ENCODE measurements at regions not wholly inside any gene's neighbourhood (a gene's known extent, or its start where the extent isn't known, plus 50 kb on each side); places are given as distances from the start of the nearest gene placed in this dataset.

DNA sequence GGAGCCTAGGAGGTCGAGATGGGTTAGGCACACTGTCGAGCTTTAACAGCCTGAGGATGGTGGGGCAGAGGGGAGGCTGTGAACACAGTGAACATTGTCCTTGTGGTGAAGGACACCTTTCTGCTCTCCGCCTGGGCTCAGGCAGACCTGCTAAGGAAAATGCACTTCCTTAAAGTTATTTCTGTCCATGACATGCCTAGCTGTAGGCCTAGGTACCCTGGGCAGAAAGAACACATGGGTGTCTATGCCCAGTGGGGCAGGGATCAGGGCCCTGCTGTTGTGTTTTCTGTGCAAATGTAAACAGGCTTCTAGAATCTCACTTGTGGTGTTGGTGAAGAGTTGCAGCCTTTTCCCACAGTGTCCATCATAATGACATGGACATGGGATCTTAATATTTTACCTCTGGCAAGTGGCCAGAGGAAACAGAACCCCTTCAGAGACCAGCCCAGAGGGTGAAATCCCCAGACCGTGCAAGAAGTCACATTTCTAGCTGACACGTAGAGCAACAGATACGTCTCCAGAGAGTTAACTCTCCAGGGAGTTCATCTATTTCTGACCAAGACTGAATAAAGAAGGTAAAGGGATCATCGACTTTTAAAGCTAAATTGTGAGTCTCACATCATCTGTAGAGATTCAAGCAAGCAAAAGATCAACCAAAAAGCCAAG, 79.2 kb downstream of the C9orf152 start:
- TF ChIP-seq GATA3 (IDR thresholded peaks at IDR 0.05; ENCODE audit: borderline replicate concordance) (no peak), JUNB (IDR thresholded peaks at IDR 0.05) (no peak), CEBPB (IDR thresholded peaks at IDR 0.05) (no peak), JUN (IDR thresholded peaks at IDR 0.05) (no peak), RFX5 (IDR thresholded peaks at IDR 0.05) (no peak), CHD2 (IDR thresholded peaks at IDR 0.05; ENCODE audit: low read length, partially characterized antibody) (no peak), PHF8 (IDR thresholded peaks at IDR 0.05; ENCODE audit: borderline replicate concordance, low read depth) (no peak), RAD21 (conservative IDR thresholded peaks at IDR 0.05 in 1 of 2, IDR thresholded peaks at IDR 0.05 in 1 of 2) (no peak), POLR2A (IDR thresholded peaks at IDR 0.05; ENCODE audit: low read length) (no peak)
- TF ChIP-seq, protein P1, sequence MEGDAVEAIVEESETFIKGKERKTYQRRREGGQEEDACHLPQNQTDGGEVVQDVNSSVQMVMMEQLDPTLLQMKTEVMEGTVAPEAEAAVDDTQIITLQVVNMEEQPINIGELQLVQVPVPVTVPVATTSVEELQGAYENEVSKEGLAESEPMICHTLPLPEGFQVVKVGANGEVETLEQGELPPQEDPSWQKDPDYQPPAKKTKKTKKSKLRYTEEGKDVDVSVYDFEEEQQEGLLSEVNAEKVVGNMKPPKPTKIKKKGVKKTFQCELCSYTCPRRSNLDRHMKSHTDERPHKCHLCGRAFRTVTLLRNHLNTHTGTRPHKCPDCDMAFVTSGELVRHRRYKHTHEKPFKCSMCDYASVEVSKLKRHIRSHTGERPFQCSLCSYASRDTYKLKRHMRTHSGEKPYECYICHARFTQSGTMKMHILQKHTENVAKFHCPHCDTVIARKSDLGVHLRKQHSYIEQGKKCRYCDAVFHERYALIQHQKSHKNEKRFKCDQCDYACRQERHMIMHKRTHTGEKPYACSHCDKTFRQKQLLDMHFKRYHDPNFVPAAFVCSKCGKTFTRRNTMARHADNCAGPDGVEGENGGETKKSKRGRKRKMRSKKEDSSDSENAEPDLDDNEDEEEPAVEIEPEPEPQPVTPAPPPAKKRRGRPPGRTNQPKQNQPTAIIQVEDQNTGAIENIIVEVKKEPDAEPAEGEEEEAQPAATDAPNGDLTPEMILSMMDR (IDR thresholded peaks at IDR 0.05): no peak

All from A549 (cell line).